H1 (cell line): ENCODE measurements at regions not wholly inside any gene's neighbourhood (a gene's known extent, or its start where the extent isn't known, plus 50 kb on each side); places are given as distances from the start of the nearest gene placed in this dataset.
A peak's percentile ranks its signal among the peaks of the same experiment; 100 is the strongest.

Experiments
- CTCF ChIA-PET: fragments of 300-600 bp; sonication (Branson Sonifier 250); formaldehyde crosslinking; loops from one replicate; lab custom pipeline; 2021; ENCODE audit not compliant: partially characterized antibody; lab: Charles Lee
- POLR2A ChIA-PET: fragments of 300-600 bp; sonication (Branson Sonifier 250); formaldehyde crosslinking; loops from one replicate; lab custom pipeline; 2021; ENCODE audit warnings: inconsistent platforms; ENCODE audit not compliant: partially characterized antibody; lab: Charles Lee
- DNase-seq, 2 experiments: peaks; one replicate each; pipeline versions ENCODE4 v3.0.0 to v3.0.0-alpha.2; 2010 to 2022; ENCODE audit warnings: low spot score in 2 of 2, low read depth in 1 of 2, mixed read lengths in 1 of 2
- FAIRE-seq: peaks from 2 replicates; lab custom pipeline; 2011; peaks lifted over from hg19 to GRCh38; lab: Jason Lieb, UNC
- H2AFZ ChIP-seq: 2 replicates; pipeline ENCODE4 v1.8.1; 2012; ENCODE audit warnings: low read length, inconsistent platforms
- H2AK5ac ChIP-seq: 2 replicates; pipeline ENCODE4 v1.6.1; 2013; ENCODE audit warnings: low read depth, low read length
- H2BK120ac ChIP-seq: replicated peaks from 2 replicates; pipeline ENCODE3; 2013; ENCODE audit warnings: low read depth, low read length, inconsistent platforms
- H2BK12ac ChIP-seq: 2 replicates; pipeline ENCODE4 v1.6.1; 2013; ENCODE audit warnings: low read depth, low read length
- H2BK15ac ChIP-seq: 2 replicates; pipeline ENCODE4 v1.6.1; 2013; ENCODE audit warnings: low read length
- H2BK20ac ChIP-seq: 2 replicates; pipeline ENCODE4 v1.6.1; 2013; ENCODE audit warnings: low read length
- H2BK5ac ChIP-seq: 2 replicates; pipeline ENCODE4 v1.6.1; 2013; ENCODE audit warnings: low read depth, low read length
- H3K14ac ChIP-seq: 2 replicates; pipeline ENCODE4 v1.6.1; 2013; ENCODE audit warnings: inconsistent platforms; ENCODE audit not compliant: insufficient read length
- H3K18ac ChIP-seq: 2 replicates; pipeline ENCODE4 v1.6.1; 2013; ENCODE audit warnings: low read length; ENCODE audit errors: extremely low read depth
- H3K23ac ChIP-seq: 2 replicates; pipeline ENCODE4 v1.6.1; 2013; ENCODE audit warnings: inconsistent platforms; ENCODE audit not compliant: insufficient read length
- H3K23me2 ChIP-seq: 2 replicates; pipeline ENCODE4 v1.6.1; 2013; ENCODE audit warnings: low read depth, low read length
- H3K27ac ChIP-seq: 2 replicates; pipeline ENCODE4 v1.6.1; 2011; ENCODE audit warnings: low read depth, low read length, inconsistent platforms
- H3K27me3 ChIP-seq, 4 experiments: replicated peaks in 1 of 4; 1 replicate in 1 of 4; 2 replicates in 3 of 4; pipeline versions ENCODE4 v1.6.1 to v1.8.1; 2011 to 2013; ENCODE audit warnings: low read length in 3 of 4, mild to moderate bottlenecking in 3 of 4, inconsistent platforms in 2 of 4, mixed read lengths in 2 of 4, moderate library complexity in 1 of 4; ENCODE audit not compliant: control insufficient read depth in 3 of 4, insufficient read depth in 3 of 4; ENCODE audit errors: extremely low read depth in 1 of 4
- H3K36me3 ChIP-seq, 4 experiments: 2 replicates each; pipeline versions ENCODE4 v1.6.1 to v1.8.1; 2011 to 2013; ENCODE audit warnings: mild to moderate bottlenecking in 4 of 4, low read length in 3 of 4, moderate library complexity in 2 of 4, control low read depth in 1 of 4, inconsistent platforms in 1 of 4; ENCODE audit not compliant: insufficient read depth in 4 of 4, control insufficient read depth in 2 of 4
- H3K4ac ChIP-seq: replicated peaks from 2 replicates; pipeline ENCODE3; 2013; ENCODE audit warnings: low read length, low read depth, mixed read lengths, inconsistent platforms; ENCODE audit not compliant: insufficient read length
- H3K4me1 ChIP-seq, 4 experiments: replicated peaks in 1 of 4; 1 replicate in 1 of 4; 2 replicates in 3 of 4; pipeline versions ENCODE4 v1.6.1 to v1.8.1; 2011 to 2013; ENCODE audit warnings: low read length in 3 of 4, inconsistent platforms in 2 of 4, mixed read lengths in 1 of 4; ENCODE audit not compliant: insufficient read depth in 4 of 4, control insufficient read depth in 3 of 4
- H3K4me2 ChIP-seq, 2 experiments: 2 replicates each; pipeline versions ENCODE4 v1.6.1 to v1.8.1; 2011 to 2013; ENCODE audit warnings: low read depth in 2 of 2, low read length in 2 of 2, control low read depth in 1 of 2, inconsistent platforms in 1 of 2, mild to moderate bottlenecking in 1 of 2; ENCODE audit not compliant: insufficient read depth in 1 of 2
- H3K4me3 ChIP-seq, 4 experiments: fragments of 200-600, 300-600 bp in 1 of 4; sonication (generic), shearing (Covaris generic), sonication (Bioruptor Twin) in 1 of 4; 2 replicates each; pipeline versions ENCODE4 v1.5.1 to v1.8.1; 2011 to 2016; ENCODE audit warnings: low read length in 4 of 4, low read depth in 3 of 4, control low read depth in 2 of 4, inconsistent platforms in 2 of 4, mild to moderate bottlenecking in 2 of 4, mixed read lengths in 1 of 4, moderate library complexity in 1 of 4; ENCODE audit not compliant: insufficient read depth in 2 of 4; ENCODE audit errors: extremely low read depth in 1 of 4
- H3K56ac ChIP-seq: replicated peaks from 2 replicates; pipeline ENCODE3; 2013; ENCODE audit warnings: low read depth, mild to moderate bottlenecking, mixed read lengths, low read length, inconsistent platforms; ENCODE audit not compliant: insufficient read length
- H3K79me1 ChIP-seq: 2 replicates; pipeline ENCODE4 v1.6.1; 2013; ENCODE audit warnings: low read depth, low read length, control low read depth
- H3K79me2 ChIP-seq, 2 experiments: 2 replicates each; pipeline versions ENCODE4 v1.6.1 to v1.8.1; 2012 to 2013; ENCODE audit warnings: low read length in 2 of 2, mild to moderate bottlenecking in 2 of 2, inconsistent platforms in 1 of 2; ENCODE audit not compliant: insufficient read depth in 2 of 2, control insufficient read depth in 1 of 2
- H3K9ac ChIP-seq, 4 experiments: replicated peaks in 1 of 4; 1 replicate in 1 of 4; 2 replicates in 3 of 4; pipeline versions ENCODE4 v1.6.1 to v1.8.1; 2011 to 2013; ENCODE audit warnings: low read depth in 3 of 4, low read length in 3 of 4, control low read depth in 2 of 4, mild to moderate bottlenecking in 2 of 4, moderate library complexity in 2 of 4, inconsistent platforms in 1 of 4; ENCODE audit errors: extremely low read depth in 1 of 4
- H3K9me3 ChIP-seq, 2 experiments: 2 replicates each; pipeline versions ENCODE4 v1.6.1 to v1.8.1; 2012 to 2013; ENCODE audit warnings: mild to moderate bottlenecking in 2 of 2, moderate library complexity in 2 of 2, control low read depth in 1 of 2, inconsistent platforms in 1 of 2, low read depth in 1 of 2, low read length in 1 of 2, mixed read lengths in 1 of 2; ENCODE audit not compliant: insufficient read depth in 2 of 2
- H4K20me1 ChIP-seq, 2 experiments: replicated peaks in 1 of 2; 2 replicates each; pipeline versions ENCODE3 to v1.8.1; 2011 to 2013; ENCODE audit warnings: inconsistent platforms in 2 of 2, low read length in 2 of 2, mild to moderate bottlenecking in 1 of 2; ENCODE audit not compliant: insufficient read depth in 2 of 2, control insufficient read depth in 1 of 2
- H4K5ac ChIP-seq: 2 replicates; pipeline ENCODE4 v1.6.1; 2013; ENCODE audit warnings: low read length, low read depth, mixed read lengths, inconsistent platforms; ENCODE audit not compliant: insufficient read length
- H4K8ac ChIP-seq: 2 replicates; pipeline ENCODE4 v1.8.0; 2013; ENCODE audit warnings: mild to moderate bottlenecking, moderate library complexity, low read length, inconsistent platforms; ENCODE audit not compliant: insufficient read depth; ENCODE audit errors: extremely low read depth
- H4K91ac ChIP-seq: replicated peaks from 2 replicates; pipeline ENCODE3; 2013; ENCODE audit warnings: low read length, mixed read lengths, inconsistent platforms; ENCODE audit not compliant: insufficient read length
- BRCA1 ChIP-seq: IDR thresholded peaks from 2 replicates; pipeline ENCODE4 v1.6.1; 2012; ENCODE audit warnings: low read depth, low read length, improper control_type of control experiment
- CBX5 ChIP-seq: fragments of 300-800, 300-1000 bp; sonication (generic); IDR thresholded peaks from 2 replicates; pipeline ENCODE4 v1.7.1; 2016; ENCODE audit warnings: antibody characterized with exemption, low read length, low read depth
- CHD1 ChIP-seq: IDR thresholded peaks from 2 replicates; pipeline ENCODE4 v1.6.1; 2012; ENCODE audit warnings: low read depth, low read length, improper control_type of control experiment
- CREB1 ChIP-seq: IDR thresholded peaks from 2 replicates; pipeline ENCODE4 v1.6.1; 2012; ENCODE audit warnings: inconsistent platforms
- HDAC6 ChIP-seq: IDR thresholded peaks from one replicate; pipeline ENCODE4 v1.7.1; 2012; ENCODE audit warnings: low read depth, mild to moderate bottlenecking, inconsistent platforms, low read length, moderate library complexity
- SP4 ChIP-seq: IDR thresholded peaks from 2 replicates; pipeline ENCODE4 v1.6.1; 2012; ENCODE audit warnings: low read length, inconsistent platforms
- TCF12 ChIP-seq: IDR thresholded peaks from 2 replicates; pipeline ENCODE4 v1.6.1; 2011; ENCODE audit warnings: low read depth, mild to moderate bottlenecking, low read length
- WGBS, 2 experiments: shearing (Covaris generic) in 1 of 2; methylation state at CpG; one replicate each; pipeline versions ENCODE4 v1.1.6 to v1.1.7; 2013 to 2015; ENCODE audit warnings: low lambda C conversion rate in 2 of 2, mixed read lengths in 2 of 2, inconsistent platforms in 1 of 2, low coverage in 1 of 2, missing lambda C conversion rate in 1 of 2; ENCODE audit not compliant: insufficient replicate concordance in 2 of 2, insufficient coverage in 1 of 2, insufficient read length in 1 of 2; ENCODE audit errors: extremely low coverage in 1 of 2, missing lambda C conversion rate in 1 of 2; 5-methylcytosine and 5-hydroxymethylcytosine counted together

DNA sequence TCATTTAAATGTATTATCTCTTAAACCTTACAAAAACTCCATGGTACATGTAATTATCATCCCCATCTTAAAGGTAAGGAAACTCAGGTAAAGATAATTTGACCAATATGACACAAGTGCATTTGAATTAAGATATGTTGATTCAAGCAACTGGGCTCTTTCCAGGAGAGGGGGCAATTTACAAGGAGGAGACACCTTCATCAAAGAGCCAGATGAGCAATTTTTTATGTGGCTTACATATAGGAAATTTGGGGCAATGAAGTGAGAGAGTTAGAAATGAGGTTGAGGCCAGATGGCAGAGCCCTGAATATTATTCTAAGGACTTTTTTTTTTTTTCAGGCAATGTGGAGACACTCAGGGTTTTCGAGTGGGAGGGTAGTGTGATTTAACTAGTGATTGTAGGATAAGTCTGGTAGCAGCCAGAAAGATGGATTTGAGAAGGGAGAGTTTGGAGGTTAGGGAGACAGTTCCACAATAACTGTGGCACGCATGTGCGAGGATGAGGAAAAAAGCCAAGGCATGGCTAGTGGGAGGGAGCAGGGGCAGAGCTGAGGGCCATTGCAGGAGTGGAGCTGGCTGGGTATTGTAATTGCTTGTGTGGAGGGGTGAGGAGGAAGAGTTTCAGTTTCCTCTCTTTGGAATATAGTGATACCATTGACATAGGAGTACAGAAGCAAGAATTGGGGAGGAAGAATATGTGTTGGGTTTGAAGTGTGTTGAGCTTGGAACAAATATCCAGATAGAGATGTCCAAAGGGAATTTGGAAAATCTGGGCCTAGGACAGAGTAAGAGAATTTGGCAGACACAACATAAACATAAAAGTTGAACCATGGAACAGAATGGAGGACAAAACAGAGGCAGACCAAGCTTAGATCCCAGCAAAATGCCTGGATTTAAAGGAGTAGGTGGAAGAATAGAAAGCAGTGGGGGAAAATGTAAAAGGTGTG is 72.0 kb downstream of the ACTBL2 start:
- CTCF ChIA-PET = interaction anchor here (1.6 kb wide), 1 partner anchor 73 kb away, joined by 7 read pairs; no protein-coding TSS in a partner anchor
- 97% methylated on average over 3 of the region's 3 CpGs; no CpG with 5 or more reads in 1 of the 2 experiments for WGBS, 2 experiments

More for the DNA sequence above, 72.0 kb downstream of the ACTBL2 start:
- no peaks in the 10 kb centered on the region for H3K9me3 ChIP-seq
- no peak overlapping the region for H3K18ac ChIP-seq
- H3K36me3 ChIP-seq = no peaks in the 10 kb centered on the region
- no peak overlapping the region for H4K5ac ChIP-seq
- FAIRE-seq (no peak), DNase-seq (no peak)
- no peak overlapping the region for H2BK5ac ChIP-seq
- H3K23me2 ChIP-seq = no peaks in the 10 kb centered on the region
- H2BK20ac ChIP-seq = no peak overlapping the region
- no peaks in the 10 kb centered on the region for H3K79me1 ChIP-seq
- H4K8ac ChIP-seq = no peak overlapping the region
- H3K4me2 ChIP-seq = no peak overlapping the region
- H4K91ac ChIP-seq = no peak overlapping the region
- H3K27me3 ChIP-seq = no peaks in the 10 kb centered on the region
- H3K4me3 ChIP-seq = no peak overlapping the region
- H3K23ac ChIP-seq = no peak overlapping the region
- no peak overlapping the region for H3K27ac ChIP-seq
- no peak overlapping the region for H2AK5ac ChIP-seq
- H2BK120ac ChIP-seq = no peak overlapping the region
- H2BK12ac ChIP-seq = no peak overlapping the region
- no peak for TF ChIP-seq CBX5
- TF ChIP-seq TCF12 = no peak
- TF ChIP-seq CHD1 = no peak
- TF ChIP-seq HDAC6 = no peak
- TF ChIP-seq BRCA1 = no peak
- no peak for TF ChIP-seq CREB1
- no peak for TF ChIP-seq SP4
- no peak overlapping the region for H3K14ac ChIP-seq
- no peak overlapping the region for H2AFZ ChIP-seq
- POLR2A ChIA-PET = no interaction called here
- H2BK15ac ChIP-seq = peak overlapping the region; percentile 18; the same call in 1 of the 2 replicates
- no peak overlapping the region for H3K56ac ChIP-seq
- no peaks in the 10 kb centered on the region for H3K4me1 ChIP-seq
- H3K4ac ChIP-seq = no peak overlapping the region
- no peaks in the 10 kb centered on the region for H3K79me2 ChIP-seq
- H3K9ac ChIP-seq = no peak overlapping the region
- H4K20me1 ChIP-seq = no peaks in the 10 kb centered on the region
